ENCODE measurements at regions not wholly inside any gene's neighbourhood (a gene's known extent, or its start where the extent isn't known, plus 50 kb on each side); places are given as distances from the start of the nearest gene placed in this dataset.
"Not testable (repeated sequence)": the region's sequence is repeated elsewhere in the genome, so short reads cannot be mapped to it uniquely, and the experiment has no call there.

DNA sequence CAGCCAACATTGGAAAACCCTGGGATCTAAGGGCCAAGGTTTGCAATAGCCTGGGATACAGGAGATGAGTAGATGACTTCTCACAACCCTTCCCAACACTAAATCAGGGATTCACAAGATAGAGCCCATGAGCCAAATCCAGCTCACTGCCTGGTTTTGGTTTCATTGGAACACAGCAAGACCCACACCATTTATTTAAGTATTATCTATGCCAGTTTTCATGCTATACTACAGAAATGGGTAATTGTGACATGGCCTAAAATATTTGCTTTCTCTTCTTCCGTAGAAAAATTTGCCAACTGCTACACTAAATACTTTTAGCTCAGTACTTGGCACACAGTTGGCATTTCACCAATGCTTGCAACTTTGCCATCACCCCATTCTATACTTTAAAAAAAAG lies 132.0 kb upstream of the LMCD1 start:
- no peak for DNase-seq

DNA sequence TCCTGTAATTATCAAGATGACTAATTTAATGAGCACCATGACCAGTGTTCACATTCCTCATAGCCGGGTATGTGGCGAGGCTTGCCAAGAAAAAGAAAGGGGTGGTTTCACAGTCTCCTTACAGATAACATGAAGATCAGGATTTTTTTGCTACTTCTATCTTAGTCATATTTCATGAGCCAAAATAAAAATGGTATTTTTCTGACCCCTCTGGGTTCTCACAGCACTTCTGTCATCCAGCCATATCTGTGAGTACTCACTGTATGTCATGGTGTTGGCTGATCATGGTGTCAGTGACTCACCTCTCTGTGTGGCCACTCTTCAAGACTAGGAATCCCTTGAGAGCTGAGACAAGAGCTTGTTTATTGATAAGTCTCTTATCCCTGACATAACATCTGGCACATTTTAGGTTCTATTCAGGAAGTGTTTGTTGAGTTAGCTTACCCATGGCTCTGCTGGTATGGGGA lies 130.5 kb upstream of the LMCD1 start:
- DNase-seq: peak; percentile 75

DNA sequence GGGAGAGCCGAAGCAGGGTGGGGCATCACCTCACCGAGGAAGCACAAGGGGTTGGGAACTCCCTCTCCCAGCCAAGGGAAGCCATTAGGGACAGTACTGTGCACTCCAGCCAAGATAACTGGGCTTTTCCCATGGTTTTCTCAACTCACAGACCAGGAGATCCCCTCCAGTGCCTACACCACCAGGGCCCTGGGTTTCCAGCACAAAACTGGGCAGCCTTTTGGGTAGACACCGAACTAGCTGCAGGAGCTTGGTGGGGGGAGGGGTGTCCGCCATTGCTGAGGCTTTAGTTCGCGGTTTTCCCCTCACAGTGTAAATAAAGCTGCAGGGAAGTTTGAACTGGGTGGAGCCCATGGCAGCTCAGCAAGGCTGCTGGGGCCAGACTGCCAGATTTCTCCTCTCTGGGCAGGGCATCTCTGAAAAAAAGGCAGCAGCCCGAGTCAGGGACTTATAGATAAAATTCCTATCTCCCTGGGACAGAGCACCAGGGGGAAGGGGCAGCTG lies 129.6 kb upstream of the LMCD1 start:
- no peak for DNase-seq

DNA sequence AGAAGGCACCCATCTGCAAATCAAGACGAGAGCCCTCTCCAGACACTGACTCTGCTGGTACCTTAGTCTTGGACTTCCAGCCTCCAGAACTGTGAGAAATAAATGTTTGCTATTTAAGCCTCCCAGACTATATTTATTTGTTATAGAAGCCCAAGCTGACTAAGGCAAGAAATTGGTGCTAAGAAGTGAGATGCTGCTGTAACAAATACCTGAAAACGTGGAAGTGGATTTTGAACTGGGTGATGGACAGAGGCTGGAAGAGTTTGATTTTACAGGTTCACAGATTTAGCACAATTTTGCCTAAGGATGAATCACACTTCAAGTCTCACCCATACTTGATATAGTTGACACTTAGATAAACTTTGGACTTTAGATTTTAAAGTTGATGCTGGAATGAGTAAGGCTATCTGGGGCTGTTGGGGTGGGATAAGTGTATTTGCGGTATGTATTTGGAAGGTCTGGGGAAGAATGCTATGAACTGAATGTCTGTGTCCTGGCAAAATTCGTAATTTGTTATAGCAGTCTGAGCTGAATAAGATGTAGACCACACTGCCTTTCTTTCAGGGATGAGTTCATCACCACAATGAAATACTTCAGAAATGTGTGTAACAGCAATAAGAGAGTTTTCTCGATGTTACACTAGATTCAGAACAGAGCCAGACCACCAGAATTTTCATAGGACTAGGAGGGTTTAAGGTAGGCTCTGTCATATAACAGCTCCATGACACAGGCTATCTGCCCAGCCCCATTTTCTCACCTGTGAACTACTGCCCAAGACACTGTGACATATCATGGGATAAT lies 120.5 kb upstream of the LMCD1 start:
- no peak for DNase-seq

DNA sequence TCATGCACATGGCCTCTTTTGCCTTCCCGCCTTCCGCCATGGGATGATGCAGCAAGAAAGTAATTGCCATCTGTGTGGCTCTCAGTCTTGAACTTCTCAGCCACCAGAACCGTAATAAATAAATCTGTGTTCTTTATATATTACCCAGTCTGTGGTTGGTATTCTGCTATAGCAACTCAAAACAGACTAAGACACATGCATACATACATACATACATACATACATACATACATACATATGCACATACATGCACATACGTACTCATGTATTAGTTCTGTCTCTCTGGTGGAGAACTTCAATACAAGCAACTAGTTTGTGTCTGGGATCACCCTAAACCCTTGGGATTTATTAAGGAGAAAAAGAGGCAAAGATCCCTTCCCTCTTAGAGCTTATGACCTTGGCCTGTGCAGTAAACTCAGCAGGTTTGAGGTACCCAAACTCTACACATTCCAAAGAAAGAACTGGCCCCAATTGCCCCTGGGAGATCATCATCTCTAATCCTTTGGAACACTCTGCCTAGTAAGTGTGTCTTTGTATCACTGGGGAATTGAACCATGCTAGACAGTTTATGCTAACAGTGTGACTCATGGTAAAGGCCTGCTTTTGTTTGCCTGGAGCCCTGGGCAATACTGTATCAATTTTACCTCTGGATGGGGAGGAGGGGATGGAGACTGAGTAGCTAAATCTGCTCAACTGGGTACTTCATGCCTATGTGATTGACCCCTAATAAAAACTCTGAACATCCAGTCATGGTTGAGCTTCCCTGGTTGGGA lies 115.6 kb upstream of the LMCD1 start:
- DNase-seq: peak; percentile 34

DNA sequence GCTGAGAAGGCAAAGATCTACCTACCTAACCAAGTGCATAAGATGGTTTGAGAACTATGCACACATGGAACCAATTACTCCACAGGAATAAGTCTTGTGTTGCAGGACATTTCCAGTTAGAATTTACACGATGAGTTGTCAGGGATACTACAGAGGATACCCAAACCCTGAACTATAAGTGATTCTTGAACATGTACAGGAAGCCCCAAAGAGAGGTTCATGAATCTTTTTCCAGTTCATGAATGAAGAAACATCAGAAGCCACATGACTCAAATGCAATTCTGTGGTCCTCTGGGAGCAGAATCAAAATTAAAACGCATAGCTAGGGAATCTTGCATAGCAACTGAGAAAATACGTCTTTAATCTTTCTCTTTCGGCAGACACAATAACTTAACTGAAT lies 114.1 kb upstream of the LMCD1 start:
- no peak for DNase-seq

DNA sequence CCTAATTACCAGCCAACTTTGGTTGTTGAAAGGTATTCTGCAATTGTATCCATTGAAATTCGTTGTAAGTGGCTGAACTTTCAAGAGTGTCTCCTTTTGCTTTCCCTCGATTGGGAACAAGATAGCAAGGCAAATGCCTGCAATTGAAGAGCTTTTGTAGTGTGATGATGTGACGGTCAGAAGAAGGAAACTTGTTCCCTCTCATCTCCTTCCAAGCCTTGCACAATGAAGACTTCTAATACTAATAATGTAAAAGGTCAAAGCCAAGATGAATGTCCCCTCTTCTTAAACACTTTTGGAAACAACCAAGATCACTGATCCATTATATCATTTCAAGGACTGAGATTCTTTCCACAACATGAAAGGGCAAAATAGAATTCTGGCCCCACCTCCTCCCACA lies 101.9 kb upstream of the LMCD1 start:
- DNase-seq: no peak

DNA sequence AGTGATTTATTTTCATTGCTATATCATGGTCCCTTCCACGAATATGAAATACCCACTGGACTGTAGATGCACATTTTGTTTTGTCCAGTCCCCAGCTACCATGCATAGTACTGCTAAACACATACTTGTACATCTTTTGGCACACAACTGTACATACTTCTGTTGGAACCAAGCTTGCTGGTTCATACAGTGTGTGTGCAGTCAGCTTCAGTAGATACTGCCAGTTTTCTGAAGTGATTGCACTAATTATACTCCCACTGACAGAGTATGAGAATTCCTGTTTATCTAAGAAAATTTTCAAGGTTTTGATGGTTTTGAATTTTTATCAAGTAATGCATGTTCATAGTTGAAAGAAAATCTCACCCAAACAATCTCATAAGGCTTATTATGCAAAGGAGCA lies 100.7 kb upstream of the LMCD1 start:
- DNase-seq: no peak

DNA sequence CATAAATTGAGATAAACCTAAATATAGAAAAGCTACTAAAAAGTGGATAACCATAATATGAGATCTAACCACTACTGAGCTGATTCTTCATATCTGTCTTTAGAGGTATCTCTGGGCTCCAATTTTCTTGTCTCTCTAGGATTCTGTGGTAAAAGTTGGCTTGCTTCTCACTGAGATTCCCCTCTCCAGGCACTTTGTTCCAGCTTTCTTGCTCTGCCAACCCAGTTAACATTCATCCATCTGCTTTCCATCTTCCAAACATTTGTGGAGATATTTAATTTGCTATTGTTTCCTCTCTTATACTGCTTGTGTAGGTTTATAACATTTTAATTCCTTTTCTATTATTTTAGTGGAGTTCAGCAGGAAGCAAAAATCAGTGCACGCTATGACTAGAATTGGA lies 97.6 kb upstream of the LMCD1 start:
- DNase-seq: no peak

DNA sequence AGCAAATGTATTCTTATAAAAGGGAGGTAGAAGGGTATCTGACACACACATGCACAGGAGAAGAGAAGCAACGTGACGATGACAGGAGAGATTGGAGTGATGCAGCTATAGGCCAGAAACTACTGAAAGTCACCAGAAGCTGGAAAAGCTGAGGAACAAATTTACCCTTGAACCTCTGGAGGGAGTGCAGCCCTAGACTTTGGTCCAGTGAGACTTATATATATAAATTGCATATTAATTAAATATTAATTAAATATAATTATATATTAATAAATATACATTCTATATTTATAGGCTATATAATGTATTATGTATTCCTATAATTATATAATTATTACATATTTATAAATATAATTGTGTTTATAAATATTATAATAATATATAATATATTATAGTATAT lies 96.5 kb upstream of the LMCD1 start:
- DNase-seq: no peak

DNA sequence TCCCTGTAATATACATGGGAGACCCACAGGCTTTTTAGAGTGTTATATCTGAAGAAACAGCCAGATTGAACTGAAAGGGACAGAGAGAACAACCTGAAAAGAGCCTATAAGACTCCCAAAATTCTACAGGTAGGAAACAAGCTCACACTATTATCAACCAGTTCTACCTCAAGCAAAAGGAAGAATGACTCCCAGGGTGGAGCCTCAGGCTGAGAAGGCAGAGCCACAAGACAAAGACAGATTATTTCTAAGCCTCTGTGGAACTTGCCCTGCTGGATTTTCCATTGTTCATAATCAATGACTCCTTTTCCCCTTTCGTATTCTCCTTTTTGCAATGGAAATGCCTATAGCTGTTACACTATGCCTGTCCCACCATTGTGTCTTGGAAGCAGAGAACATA lies 95.1 kb upstream of the LMCD1 start:
- DNase-seq: no peak

DNA sequence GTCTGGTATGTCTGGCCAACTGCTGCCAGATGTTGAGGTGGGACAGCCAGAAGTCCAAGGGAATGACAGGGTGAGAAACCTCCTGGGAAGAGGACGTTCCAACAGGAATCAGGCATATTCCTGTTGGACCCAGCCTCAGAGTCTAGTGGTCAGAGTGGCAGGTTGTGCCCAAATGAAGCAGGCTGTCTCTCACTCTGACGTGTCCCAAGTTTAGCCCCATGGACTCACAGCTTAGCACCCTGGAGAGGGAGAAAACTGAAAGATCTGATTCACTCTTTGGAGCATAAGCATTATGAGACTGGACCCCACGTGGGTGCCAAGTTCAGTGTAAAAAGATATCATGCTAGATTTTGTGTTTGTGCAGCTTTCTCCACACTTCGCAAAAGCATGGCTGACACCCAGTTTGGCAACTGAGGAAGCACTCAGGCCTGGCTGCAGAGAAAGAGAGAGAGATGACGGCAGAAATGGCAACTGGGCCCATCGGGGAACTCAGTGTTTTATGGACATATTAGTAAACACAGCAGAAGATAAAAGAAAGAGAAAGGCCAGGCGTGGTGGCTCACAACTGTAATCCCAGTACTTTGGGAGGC lies 88.2 kb upstream of the LMCD1 start:
- no peak for DNase-seq

DNA sequence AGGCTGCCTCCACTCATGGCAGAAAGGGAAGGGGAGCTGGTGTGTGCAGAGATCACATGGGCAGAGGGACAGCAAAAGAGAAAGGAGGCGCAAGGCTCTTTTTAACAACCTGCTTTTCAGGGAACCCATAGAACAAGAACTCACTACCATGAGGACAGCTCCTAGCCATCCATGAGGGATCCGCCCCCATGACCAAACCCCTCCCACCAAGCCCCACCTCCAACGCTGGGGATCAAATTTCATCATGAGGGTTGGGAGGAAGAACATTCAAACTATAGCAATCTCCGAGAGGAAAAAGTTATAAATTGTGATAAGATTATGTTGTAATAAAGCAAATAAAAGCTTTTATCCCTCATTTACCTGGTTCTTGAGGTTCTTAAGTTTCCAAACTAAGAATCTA lies 84.7 kb upstream of the LMCD1 start:
- DNase-seq: no peak

DNA sequence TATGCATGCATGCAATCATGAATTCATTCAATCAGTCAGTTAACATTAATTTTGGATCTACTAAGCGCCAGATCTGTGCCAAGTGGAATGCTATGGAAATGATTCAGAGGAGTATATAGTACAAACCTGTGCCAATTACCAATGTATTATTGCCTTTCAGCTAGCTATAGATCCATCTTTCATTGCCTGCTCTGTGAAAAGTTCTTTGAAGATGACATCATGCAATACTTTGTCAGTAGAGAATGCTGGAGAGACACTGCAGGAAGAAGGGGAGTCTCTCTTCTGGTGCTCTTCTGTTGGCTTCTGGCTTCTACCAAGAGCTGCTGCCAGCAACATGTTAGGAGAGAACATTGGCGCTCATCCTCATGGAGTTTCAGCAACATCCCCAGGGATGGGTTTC lies 81.0 kb upstream of the LMCD1 start:
- no peak for DNase-seq

DNA sequence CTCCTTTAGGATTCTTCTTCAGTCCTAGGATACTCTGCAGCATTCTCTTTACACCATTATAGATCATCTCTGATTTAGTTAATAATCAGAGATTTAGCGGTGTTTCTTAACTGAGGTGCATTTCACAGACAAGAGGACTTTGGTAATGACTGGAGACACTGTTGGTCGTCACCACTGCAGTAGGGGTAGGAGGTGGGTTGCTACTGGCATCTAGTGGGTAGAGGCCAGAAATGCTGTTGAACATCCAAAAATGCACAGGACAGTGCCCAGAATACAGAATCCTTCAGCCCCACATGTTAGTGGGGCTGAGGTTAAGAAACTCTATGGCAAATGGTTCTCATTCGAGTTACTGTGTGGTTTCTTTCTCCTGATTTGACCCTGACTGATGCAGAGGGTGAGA lies 80.4 kb upstream of the LMCD1 start:
- DNase-seq: no peak

DNA sequence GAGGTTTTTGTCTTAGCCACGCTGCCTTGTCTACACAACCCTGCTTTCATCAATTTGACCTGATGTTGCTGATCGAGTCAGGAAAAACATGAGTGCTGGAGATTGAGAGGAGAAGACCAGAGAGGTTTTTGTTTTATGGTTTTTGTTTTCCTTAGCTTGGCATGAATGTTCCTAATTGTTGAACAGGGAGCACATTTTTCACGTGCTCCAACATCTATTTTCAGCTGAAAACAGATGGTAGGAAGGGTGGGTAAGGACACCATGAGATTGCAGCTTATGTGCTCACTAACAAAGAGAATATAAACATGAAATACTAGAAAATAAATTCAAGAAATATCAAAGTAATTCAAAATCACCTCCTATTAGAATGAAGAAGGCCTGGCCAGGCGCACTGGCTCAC lies 79.9 kb upstream of the LMCD1 start:
- DNase-seq: no peak

DNA sequence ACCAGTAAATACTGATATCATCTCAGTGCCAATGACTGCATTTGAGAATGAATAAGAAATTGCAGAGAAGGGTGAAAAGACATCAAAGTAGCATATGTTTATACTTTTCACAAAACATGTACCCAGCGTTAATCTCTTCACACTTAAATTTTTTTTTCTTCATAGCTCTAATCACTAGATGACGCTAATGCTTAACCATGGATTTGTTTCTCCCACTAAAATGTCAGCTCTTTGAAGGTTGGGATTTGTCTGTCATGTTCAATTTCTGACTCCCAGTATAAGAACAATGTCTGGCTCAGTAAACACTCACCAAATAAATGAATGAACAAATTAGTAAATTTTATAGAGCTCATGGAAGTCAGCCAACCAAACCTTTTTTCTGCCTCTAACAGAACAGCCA lies 78.3 kb upstream of the LMCD1 start:
- DNase-seq: no peak

DNA sequence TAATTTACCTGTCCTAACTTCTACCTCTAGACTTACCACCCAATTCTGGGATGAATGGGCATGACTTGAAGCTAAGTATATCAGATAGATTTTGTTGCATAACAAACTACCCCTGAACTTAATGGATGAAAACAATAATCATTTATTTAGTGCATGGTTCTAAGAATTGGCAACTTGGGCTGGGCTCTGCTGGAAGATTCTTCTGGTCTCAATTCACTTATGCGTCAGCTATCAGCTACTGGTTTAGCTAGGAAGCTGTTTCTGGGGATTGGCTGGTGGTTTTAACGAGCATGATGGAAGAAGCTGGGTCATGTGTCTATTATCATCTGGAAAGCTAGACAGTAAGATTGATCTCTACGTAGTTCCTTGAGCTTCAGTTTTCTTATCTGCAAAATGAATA lies 77.3 kb upstream of the LMCD1 start:
- DNase-seq: no peak

DNA sequence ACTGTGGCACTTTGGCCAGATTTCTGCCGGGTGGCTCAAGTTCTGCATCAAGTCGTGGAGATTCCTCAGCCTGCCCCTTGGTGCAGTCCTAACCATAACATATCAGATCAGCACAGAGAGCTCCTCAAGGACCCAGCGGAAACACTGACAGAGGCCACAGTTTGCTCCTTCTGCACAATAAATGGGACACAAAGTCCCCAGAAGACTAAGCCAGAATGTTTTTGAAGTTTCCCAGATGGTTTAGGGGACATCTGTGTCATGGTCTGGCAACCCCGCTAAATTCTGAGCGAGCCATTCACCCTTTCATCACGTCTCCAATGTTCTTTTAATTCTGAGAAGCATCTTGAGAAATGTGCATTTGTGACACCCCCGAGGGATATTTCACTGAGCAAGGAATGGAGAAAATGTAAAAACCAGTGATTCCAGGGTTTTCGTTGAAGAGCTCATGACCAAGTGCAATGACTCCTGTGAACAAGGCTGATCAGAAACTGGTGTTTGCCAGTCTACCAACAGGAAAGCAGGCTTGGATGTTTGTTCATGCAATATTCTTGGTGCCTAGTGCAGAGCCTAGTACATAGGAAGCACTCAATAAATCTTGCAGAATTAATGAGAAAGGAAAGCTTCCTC lies 64.8 kb upstream of the LMCD1 start:
- DNase-seq: no peak

DNA sequence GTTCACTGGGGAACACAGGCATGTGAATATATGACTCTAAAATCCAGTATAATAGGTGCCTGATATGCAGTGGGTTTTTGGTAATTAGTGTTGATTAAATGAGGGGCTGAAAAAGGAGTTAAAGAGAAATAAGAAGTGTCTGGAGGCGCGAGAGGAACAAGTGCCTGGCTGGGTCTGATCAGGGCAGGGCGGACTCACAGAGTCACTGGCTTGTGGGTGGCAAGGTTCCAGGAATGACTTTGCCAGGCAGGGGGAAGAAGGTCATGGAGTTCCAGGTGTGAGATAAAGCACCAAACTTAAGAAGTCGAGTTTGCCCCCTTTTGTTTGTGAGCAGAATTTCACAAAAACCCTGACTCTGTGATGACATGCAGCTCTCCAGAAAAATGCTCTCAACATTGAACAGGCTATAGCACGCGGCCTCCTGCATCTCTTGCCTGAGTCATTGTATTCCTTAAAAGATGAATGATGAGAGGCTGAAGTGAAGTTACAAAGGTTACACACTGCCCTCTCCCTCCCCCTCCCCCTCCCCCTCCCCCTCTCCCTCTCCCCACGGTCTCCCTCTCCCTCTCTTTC lies 63.0 kb upstream of the LMCD1 start:
- DNase-seq: no peak

DNA sequence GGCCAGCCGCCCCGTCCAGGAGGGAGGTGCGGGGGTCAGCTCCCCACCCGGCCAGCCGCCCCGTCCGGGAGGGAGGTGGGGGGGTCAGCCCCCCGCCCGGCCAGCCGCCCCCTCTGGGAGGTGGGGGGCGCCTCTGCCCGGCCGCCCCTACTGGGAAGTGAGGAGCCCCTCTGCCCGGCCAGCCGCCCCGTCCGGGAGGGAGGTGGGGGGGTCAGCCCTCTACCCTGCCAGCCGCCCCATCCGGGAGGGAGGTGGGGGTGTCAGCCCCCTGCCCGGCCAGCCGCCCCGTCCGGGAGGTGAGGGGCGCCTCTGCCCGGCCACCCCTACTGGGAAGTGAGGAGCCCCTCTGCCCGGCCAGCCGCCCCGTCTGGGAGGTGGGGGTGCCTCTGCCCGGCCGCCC lies 61.5 kb upstream of the LMCD1 start:
- not testable (repeated sequence) for DNase-seq

DNA sequence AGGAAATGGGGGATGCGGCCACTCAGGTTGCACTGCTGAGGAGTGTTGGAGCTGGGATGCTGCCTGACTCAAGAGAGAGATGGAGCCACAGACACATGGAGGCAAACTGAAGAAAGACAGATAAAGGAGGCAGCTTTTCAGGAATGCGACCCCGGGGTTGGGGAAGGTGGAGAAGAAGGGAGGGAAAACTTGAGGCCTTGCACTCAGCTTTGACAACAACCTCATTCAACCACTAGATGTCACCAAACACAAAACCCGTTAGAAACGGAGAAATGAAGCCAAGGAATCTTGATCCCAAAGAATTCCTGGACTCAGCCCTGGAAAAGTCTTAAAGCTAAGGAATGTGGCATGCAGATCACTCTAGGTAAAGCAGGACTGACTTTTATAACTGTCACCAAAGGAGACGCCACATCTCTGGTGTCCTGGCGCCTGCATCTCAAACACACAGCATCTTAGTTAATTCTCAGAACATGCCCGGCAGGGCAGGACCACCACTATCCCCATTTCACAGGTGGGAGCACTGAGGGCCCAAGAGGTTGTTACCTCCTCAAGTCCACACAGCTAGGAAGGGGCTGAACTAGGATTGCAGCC lies 59.6 kb upstream of the LMCD1 start:
- peak; percentile 12 for DNase-seq
